Embryonic facial prominence (tissue), 1 donor: ENCODE measurements at regions not wholly inside any gene's neighbourhood (a gene's known extent, or its start where the extent isn't known, plus 50 kb on each side); places are given as distances from the start of the nearest gene placed in this dataset.
"Not testable (repeated sequence)": the region's sequence is repeated elsewhere in the genome, so short reads cannot be mapped to it uniquely, and the experiment has no call there.

Source experiments
- DNase-seq: peaks from one replicate; pipeline ENCODE4 v3.0.0-alpha.2; 2016; ENCODE audit errors: extremely low spot score

DNA sequence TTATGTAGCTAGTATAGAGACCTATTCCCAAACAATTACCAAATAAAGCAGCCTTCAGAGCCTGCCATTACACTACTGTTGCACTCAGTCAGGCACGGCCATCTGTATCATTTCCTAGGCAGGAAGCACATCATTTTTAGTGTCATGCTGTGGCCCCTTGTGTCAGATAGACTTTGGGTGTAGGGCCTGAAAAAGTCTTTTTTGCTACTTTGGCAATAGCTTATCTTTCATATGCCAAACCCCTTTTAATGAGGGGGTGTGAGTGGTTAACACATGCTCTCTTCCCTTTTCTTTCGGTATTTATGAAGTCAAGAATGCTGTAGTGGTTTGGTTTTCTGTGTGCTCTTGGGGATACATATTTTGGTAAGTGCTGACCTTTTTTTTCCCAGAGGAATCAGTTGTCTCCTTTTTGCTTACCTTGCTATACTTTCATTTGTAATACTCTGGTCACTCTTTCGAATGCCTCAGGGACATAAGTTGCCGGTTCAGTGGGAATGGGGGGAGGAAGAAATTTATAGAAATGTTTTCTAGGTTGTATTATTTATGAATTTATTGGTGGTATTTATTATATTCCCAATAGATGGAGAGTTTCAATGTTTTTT is 209.8 kb downstream of the CSNK1G3 start:
- DNase-seq, result no peak

DNA sequence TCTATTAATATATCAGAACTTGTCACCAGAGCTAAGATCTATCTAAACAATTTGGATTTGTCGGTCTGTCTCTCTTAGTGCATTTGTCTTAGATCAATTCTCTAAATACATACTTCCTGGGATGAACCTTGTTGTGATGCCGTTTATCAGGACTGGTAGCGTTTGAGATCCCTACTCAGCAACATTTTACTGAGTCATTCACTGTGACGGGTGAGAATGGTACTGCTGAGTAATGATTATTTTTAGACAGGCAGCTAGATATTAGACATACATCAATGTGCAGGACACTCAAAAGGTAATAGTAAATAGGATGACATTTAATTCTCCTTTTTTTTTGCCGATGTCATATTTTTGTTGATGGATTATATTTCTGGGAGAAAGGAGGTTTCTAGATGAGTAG is 209.0 kb downstream of the CSNK1G3 start:
- DNase-seq, result no peak

DNA sequence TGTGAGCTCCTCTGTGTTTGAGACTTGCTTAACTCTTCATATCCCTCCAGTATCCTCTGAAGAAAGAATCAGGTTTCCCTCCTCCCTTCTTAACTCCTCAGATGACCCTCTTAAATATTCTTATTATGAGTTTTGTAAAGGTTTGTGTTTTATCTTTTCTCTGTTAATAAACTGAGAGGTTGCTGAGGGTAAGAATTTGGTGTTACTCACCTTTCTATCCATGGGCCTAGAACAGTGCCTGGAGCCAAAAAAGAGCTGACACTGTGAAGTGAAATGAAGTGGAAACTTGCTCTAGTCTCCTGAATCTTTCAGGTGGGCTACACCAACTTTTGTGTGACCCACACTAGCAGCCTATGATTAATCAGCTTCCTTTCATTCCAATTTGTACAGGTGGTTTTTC is 208.4 kb downstream of the CSNK1G3 start:
- DNase-seq, result no peak

DNA sequence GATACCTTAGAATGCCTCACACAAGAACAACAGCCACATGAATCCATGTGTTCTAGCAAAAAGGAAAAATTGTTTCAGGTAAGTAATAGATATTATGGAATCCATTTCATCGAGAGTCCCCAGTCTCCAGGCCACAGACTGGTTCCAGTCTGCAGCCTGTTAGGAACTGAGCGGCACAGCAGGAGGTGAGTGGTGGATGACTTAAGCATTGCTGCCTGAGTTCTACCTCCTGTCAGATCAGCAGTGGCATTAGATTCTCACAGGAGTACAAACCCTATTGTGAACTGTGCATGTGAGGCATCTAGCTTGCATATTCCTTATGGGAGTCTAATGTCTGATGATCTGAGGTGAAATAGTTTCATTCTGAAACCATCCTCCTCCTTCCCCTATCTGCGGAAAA is 207.0 kb downstream of the CSNK1G3 start:
- DNase-seq, result no peak

DNA sequence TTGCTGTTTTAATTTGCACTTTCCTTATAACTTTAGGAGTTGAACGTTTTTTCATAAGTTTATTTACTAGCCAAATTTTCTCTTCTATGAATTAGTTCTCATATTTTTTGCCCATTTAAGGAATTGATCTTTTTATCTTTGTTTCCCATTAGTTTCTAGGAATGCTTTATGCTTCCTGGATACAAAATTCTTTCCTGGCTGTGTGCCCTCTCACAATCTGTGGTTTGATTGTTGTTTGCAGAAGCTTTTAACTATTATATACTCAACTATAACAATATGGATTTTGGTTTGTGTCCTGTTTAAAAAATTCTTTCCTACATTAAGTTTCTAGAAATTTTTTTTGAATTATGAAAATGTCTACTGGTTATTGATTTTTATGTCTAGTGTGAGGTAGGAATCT is 206.3 kb downstream of the CSNK1G3 start:
- DNase-seq, result no peak

DNA sequence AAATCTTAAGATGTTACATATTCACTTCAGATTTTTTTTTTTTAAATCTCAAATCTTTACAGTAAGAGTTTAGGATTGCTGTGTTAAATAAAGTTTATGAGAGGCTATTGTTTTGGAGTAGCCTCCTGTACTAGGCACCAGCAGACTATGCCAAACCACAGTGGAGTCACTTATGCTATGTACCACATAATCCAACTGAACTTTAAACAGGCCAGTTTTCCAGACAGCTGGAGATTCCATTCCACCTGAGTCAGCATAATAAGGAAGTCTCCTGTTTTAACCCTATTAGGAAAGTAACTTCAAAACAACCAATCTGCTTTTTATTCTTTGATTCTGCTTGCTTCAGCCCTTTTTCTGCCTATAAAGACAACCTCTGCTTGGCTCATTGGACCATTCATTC is 205.2 kb downstream of the CSNK1G3 start:
- no peak for DNase-seq

DNA sequence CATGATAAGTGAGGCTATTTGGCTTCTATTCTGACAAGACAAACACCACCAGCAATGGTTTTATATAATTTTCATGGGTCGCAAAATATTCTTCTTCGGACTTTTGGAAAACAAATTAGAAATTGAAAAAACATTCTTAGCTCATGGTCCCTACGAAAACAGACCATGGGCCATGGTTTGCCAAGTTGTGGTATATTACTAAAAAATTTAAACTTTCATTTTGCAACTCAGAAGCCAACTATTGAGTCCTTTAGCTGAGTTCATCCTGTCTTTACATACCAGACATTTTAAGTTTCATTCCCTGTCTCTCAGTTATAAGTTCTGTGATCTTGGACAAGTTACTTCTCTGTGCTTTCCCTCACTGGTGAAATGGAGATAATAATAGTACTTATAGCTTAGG is 198.1 kb downstream of the CSNK1G3 start:
- no peak for DNase-seq

DNA sequence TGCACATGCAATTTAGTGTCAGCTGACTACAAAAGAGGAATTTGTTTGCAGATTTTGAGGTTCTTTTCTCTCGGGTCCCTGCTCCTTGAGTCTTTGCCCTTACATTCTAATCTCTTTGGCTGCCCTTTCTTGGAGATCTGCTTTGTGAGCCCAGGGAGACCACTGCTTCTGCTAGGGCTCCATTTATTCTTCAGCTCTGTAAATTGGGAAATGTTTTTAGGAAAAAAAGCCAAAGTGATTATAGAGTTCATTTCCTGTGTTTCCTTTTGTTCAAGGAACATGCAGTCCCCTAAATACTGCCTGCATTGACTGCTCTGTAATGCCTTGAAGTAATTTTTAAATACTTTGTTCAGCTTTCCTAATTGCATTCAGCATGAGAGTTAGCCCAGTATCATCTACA is 197.4 kb downstream of the CSNK1G3 start:
- DNase-seq, result no peak

DNA sequence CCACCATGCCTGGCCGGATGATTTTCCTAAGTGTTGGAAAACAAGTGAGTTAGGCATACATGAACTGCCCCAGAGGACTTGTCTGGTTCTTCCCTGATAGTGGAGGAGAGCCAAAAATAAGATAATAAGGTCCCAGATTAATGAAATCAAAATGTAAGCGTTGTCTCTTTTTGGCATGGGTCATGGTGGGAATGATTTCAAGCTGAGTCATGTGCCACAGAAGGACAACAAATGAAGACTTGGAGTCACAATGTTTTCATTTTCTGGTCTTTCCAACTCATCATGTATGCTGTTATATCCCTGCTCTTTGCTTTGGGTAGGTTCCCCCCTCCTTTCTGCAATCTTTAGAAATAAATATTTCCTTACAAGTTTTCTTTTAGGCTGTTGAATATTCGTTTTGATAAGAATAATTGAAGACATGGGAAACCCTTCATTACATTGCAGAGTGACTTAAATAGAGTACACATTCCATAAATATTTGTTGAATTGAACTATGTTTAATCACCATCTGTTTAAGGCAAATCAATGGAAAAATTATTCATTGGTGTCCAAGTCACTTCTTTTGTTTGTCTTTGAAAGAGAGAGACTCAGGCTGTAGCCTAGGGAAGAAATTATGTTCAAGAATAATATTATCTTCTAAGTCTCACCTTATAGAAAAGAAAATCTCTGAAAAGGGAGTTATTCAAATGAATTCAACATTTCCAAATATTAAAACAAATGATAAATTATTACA is 196.3 kb downstream of the CSNK1G3 start:
- no peak for DNase-seq

DNA sequence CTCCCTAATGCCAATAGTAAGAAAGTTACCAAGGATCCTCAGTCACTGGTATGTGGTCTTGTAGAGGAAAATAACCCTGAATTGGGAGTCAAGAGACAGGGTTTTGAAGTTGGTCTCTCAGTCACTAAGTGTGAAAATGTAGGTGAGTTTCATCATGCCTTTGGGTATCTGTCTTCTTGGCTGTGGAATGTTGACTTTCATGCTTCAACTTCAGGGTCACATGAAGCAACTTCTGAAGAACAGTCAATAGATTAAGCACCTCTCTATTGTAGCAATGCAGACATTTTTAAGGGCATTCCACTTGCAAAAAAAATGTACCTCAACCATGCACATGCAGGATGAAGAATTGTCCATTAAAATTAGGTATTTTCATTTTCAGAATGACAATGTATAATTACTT is 194.6 kb downstream of the CSNK1G3 start:
- DNase-seq, result no peak

DNA sequence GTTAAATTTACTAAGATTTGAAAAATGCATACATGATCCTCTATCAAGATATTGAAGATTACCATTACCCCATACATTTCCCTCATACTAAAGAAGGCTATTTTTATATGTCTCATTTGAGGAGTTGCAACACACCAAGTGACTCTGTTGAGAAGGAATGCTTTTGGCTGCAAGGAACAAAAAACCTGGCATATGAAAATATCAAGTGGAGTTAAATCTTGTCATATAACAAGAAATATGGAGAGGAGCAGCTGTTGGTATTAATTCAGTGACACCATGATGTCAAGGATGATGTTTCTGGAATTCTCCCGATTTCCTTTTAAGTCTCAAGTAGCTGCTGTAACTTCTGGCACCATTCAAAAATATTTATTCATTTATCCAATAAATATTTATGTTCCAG is 193.8 kb downstream of the CSNK1G3 start:
- DNase-seq, result no peak

DNA sequence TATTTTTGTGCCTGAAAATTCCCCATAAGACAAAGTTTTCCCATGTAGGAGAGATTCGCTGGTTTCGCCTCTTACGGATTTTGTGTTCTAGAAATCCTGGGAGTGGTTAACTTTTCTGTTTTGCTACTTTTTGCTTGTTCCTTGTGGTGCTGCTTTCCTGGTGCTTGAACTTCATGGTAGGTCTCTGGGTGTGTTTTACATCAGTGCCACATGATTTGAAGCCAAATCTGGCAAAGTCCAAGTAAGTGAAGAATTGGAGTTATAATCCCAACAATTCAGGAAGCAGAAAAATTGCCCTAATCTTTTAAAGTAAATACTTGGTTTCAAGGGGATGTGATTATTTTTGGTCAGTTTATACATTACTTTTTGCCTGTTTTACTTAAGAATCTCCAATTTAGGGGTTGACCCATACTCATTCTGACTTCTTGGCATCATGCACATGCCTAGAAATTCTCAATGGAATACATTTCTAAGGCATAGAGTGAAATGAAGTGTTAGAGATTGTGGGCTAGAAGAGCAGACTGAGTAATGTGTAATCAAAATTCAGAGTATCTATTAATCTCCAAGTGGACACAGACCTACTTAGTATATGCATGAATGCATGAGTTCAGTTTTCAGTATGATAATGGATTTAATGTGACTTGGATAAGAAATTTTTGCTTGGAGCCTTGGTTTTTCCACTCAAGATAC is 189.7 kb downstream of the CSNK1G3 start:
- DNase-seq, result no peak

DNA sequence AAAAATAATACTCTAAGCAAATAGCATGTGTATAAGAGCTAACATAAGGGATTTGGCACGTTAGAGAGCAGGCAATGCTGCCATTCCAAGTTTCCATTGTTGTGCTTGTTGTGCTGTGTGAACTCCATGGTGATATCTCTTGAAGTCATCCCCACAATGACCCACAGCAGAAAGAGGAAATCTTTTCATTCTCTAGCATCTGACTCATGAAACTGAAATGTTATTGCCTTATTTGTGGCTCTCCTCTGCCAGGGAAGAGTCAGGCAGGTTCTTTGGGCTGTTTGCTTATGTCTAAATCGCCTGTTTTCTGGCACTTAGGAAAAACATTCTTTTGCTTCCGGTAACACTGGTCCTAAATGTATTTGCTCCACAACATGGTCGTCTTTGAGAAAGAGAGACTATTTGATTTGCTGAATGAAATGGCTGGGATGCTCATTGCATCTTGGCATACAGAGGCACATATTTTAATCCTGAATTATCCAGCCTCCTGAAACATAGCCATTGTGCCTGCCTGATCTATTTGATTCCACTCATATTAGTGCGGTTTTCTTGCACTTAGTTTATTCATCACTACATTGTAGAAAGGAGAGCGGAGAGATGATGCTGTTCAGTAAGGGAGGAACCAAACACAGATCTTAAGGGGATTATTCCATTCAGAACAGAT is 188.8 kb downstream of the CSNK1G3 start:
- no peak for DNase-seq

DNA sequence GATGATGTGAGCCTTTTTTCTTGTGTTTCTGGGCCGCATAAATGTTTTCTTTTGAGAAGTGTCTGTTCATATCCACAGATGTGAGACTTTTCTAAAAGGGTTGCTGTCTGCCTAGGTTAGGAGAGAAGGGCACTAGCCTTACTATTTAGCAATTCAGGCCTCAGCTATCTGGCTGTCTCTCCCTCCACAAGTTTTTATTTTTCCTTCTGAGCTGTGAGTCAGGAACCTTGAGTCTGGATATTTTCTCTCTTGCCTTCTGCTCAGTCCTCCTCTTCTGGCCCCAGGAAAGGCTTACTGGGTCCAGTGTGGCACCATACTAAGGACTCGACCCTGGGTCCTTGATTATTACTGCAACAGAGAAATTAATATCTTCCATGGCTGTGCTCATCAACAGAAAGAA is 187.6 kb downstream of the CSNK1G3 start:
- DNase-seq, result no peak

DNA sequence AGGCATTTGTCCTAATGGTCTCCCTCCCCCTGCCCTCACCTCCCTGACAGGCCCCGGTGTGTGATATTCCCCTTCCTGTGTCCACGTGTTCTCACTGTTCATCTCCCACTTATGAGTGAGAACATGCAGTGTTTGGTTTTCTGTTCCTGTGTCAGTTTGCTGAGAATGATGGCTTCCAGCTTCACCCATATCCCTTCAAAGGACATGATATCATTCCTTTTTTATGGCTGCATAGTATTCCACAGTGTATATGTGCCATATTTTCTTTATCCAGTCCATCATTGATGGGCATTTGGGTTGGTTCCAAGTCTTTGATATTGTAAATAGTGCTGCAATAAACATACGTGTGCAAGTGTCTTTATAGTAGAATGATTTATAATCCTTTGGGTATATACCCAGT is 187.0 kb downstream of the CSNK1G3 start:
- DNase-seq, result not testable (repeated sequence)

DNA sequence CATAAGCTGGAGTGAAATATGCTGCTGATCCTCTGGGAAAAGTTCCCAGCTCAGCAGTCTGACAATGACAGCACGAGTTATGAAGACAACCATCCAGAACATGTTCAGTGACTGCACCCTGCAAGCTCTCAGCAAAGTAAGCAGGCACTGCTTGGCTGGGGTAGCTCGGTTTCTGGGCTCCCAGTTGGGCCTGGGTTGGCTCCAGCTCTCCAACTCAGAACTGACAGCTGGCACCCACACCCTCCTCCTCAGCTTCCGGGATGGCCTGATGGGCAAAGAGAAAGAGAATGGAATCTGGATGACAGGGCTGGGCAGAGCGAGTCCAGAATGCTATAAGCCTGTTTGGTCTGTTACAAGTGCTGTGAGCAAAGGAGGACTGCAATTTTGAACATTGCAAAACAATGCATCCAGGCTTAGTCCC is 185.0 kb downstream of the CSNK1G3 start:
- no peak for DNase-seq

DNA sequence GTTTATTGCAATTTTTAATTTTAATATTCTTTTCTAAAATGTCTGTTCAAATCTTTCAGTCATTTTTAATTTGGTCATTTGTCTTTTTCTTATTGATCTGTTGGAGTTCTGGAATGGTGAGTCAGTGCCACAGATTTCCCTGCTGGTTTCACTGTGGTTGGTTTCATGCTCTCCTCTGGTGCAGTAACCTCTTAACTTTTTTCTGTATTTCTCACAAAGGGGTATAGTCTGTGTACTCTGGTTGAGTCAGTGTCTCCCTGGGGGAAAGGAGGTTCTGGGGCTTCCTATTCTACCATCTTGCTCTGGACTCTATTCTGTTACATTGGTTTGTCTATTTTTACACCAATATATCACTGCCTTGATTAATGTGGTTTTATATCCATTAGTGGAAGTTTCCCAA is 178.8 kb downstream of the CSNK1G3 start:
- no peak for DNase-seq

DNA sequence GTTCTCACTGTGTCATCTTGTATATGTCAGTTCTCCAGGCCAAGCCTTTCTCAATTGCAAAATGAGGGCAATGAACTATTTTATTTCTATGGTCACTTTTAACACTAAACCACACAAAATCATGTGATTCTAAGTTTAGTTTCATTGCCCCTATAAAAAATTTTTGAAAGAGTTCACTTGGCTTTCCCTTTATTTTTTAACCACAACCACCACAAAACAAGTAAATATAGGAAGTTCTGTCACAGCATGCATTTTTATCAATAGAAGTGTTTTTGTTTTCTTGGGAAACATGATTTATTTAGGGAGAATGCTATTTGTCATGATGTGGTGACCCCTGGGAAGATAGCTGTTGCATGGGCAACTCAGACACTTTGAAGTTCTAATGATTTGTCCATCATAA is 169.1 kb downstream of the CSNK1G3 start:
- DNase-seq, result no peak

DNA sequence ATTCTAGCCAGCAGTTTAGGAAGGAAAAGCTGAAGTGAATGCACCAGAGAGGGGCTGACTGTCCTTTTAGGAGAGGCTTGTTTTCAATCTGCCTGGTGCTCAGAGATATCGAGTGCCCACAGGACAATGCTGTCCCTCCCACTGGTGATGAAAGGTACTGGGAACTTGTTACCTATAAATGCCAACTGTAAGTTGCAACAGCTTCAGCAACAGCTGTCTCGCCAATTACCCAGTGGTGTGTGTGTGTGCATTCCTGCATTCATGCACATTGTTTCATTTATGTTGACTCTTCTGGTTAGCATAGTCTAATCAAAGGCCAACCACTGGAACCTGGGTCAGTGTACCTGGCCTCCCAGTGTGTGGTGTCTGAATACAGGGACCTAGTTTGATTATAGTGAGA is 161.1 kb downstream of the CSNK1G3 start:
- no peak for DNase-seq

DNA sequence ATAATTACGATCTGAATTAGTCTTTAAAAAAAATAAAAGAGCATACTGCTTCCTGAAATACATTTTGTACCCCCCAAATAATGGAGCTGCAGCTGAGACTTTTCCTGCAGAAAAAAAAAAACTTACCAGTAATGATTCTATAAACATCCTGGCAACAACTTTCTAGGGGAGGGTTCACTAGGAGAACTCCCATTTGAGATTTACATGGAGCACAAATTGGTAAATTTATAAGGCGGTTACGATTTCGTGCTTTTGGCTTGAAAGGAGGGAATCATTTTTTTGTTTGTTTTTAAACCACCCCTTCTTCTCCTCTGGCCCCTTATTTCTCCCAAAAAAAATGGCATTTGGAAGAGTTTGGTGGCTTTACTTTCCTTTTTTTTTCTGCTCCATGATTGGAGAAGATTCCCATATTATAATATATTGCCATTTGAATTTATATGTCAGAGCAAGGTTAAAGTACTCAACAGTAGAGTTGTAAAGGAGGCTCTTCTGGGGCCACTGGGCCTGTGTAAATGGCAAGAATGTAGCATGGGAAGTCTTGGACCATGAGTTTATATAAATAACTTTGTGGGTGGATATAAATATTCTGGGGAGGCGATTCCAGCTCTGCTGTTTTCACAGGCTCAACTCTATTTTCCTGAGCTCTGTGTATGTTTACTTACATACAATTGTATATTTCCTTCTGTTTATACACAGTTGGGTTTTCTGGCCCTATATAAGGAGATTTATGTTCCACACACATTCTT is 159.9 kb downstream of the CSNK1G3 start:
- no peak for DNase-seq

DNA sequence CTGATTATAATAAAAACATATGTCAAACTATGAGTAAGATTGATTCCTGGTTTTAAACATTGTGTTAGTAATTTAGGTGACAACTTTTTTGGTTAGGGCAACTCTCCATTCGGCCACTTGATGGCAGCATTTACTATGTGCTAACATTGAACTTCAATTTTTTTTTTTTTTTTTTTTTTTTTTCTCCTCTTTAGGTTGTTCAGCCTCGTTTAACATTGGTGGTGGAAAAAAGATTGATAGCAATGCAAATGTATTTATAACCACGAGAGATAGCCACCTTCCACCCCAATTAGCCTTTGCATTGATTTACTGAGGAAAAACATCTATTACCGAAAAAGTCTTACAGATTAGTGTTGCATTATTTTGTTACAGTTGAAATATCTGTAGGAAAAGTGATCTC is 159.1 kb downstream of the CSNK1G3 start:
- DNase-seq, result peak; percentile 31
